Aorta (tissue), 5 donors: ENCODE measurements at regions not wholly inside any gene's neighbourhood (a gene's known extent, or its start where the extent isn't known, plus 50 kb on each side); places are given as distances from the start of the nearest gene placed in this dataset.
"Not testable (repeated sequence)": the region's sequence is repeated elsewhere in the genome, so short reads cannot be mapped to it uniquely, and the experiment has no call there.

Experiments
- ATAC-seq: fragments of 200-7000 bp; cut with Tn5 transposase; one replicate; pipeline ENCODE4 v1.9.1; 2022; ENCODE audit warnings: moderate library complexity; ENCODE audit not compliant: low FRiP score
- DNase-seq, 2 donors: peaks; one replicate each; pipeline ENCODE4 v3.0.0-alpha.2; 2020
- H3K27ac ChIP-seq, 2 donors: one replicate each; pipeline ENCODE4 v1.5.1; 2013; ENCODE audit warnings: low read length in 2 of 2, mild to moderate bottlenecking in 2 of 2, moderate library complexity in 2 of 2, control low read depth in 1 of 2, inconsistent platforms in 1 of 2, low read depth in 1 of 2
- H3K27me3 ChIP-seq, 2 donors: one replicate each; pipeline ENCODE4 v1.6.1; 2013; ENCODE audit warnings: control low read depth in 1 of 2, low read length in 1 of 2, mild to moderate bottlenecking in 1 of 2, moderate library complexity in 1 of 2; ENCODE audit not compliant: insufficient read depth in 2 of 2, control insufficient read depth in 1 of 2
- H3K36me3 ChIP-seq, 2 donors: one replicate each; pipeline ENCODE4 v1.6.1; 2013; ENCODE audit warnings: control low read depth in 1 of 2, low read length in 1 of 2, mild to moderate bottlenecking in 1 of 2; ENCODE audit not compliant: insufficient read depth in 2 of 2, control insufficient read depth in 1 of 2
- H3K4me1 ChIP-seq, 2 donors: one replicate each; pipeline ENCODE4 v1.6.1; 2013; ENCODE audit warnings: low read length in 2 of 2, control low read depth in 1 of 2, mild to moderate bottlenecking in 1 of 2, moderate library complexity in 1 of 2; ENCODE audit not compliant: insufficient read depth in 2 of 2, control insufficient read depth in 1 of 2
- H3K4me3 ChIP-seq, 2 donors: one replicate each; pipeline ENCODE4 v1.5.1; 2013; ENCODE audit warnings: low read length in 2 of 2, control low read depth in 1 of 2, mild to moderate bottlenecking in 1 of 2
- H3K9me3 ChIP-seq: one replicate; pipeline ENCODE4 v1.6.1; 2013; ENCODE audit warnings: mild to moderate bottlenecking, low read length; ENCODE audit not compliant: control insufficient read depth
- WGBS, 2 donors: extraction: QIAGEN DNeasy Blood & Tissue Kit; methylation state at CpG; one replicate each; pipeline ENCODE4 v1.1.7; 2013; 5-methylcytosine and 5-hydroxymethylcytosine counted together
- intact Hi-C, 2 donors: fragments of 100-400 bp; cut with DNase I; formaldehyde crosslinking; loops; one replicate each; pipeline versions ENCODE4 v1.14.2 to v1.15.0; 2022
- donor health status: healthy with polysubstance abuse.
- donor health status: Bipolar disorder and iron deficiency.
- donor health status: DM: no; HTN: no; CAD: no.
- donor health status: DM: no; HTN: no; CAD: no.
- donor health status: DM: yes; HTN: yes; CAD: no.

GRCh38 chr3:190964931-190965330, 102.4 kb upstream of the GMNC start:
- intact Hi-C loops, H3K27me3 ChIP-seq, H3K27ac ChIP-seq, H3K36me3 ChIP-seq, H3K4me3 ChIP-seq, ATAC-seq, DNase-seq, H3K9me3 ChIP-seq, H3K4me1 ChIP-seq: not testable (repeated sequence)
- WGBS, 2 donors, result 53 to 80% methylated on average over 18 to 20 of the region's 20 CpGs

GRCh38 chr3:190959077-190959476, 96.6 kb upstream of the GMNC start:
- no peaks in the 10 kb centered on the region for H3K36me3 ChIP-seq
- 44 to 55% methylated on average over 1 of the region's 1 CpG for WGBS, 2 donors
- no peak overlapping the region for H3K27ac ChIP-seq
- ATAC-seq (no peak), DNase-seq (no peak)
- H3K27me3 ChIP-seq, result no peaks in the 10 kb centered on the region
- intact Hi-C loops, result no loop called here
- H3K9me3 ChIP-seq, result peaks cover 1% of the 10 kb centered on the region
- H3K4me1 ChIP-seq, result no peaks in the 10 kb centered on the region
- no peak overlapping the region for H3K4me3 ChIP-seq

GRCh38 chr3:190941694-190942260, 79.3 kb upstream of the GMNC start:
- Histone ChIP-seq H3K27ac (no peak overlapping the region), H3K36me3 (no peaks in the 10 kb centered on the region), H3K4me3 (no peak overlapping the region), H3K4me1 (no peaks in the 10 kb centered on the region), H3K9me3 (peaks cover 2% of the 10 kb centered on the region), H3K27me3 (no peaks in the 10 kb centered on the region)
- intact Hi-C loops, result no loop called here
- no peak for DNase-seq
- ATAC-seq, result no peak
- WGBS, 2 donors, result 21 to 22% methylated on average over 5 of the region's 5 CpGs

GRCh38 chr3:190934616-190935015, 72.1 kb upstream of the GMNC start:
- ATAC-seq, intact Hi-C loops, H3K27ac ChIP-seq, H3K36me3 ChIP-seq, H3K4me1 ChIP-seq, DNase-seq, H3K27me3 ChIP-seq, H3K4me3 ChIP-seq, H3K9me3 ChIP-seq: not testable (repeated sequence)
- WGBS, 2 donors, result 52 to 54% methylated on average over 9 of the region's 9 CpGs

- 82 to 87% methylated on average over 3 of the region's 3 CpGs for WGBS, 2 donors
- H3K27me3 ChIP-seq, result no peaks in the 10 kb centered on the region
- no peak overlapping the region for H3K4me3 ChIP-seq
- H3K9me3 ChIP-seq, result peaks cover 3% of the 10 kb centered on the region
- no peaks in the 10 kb centered on the region for H3K4me1 ChIP-seq
- no peaks in the 10 kb centered on the region for H3K36me3 ChIP-seq
- no peak overlapping the region for H3K27ac ChIP-seq
- ATAC-seq (no peak), DNase-seq (no peak)
- intact Hi-C loops, result no loop called here
Measured at GRCh38 chr3:190926619-190927018, 64.1 kb upstream of the GMNC start.

- Histone ChIP-seq H3K4me1 (no peaks in the 10 kb centered on the region), H3K36me3 (no peaks in the 10 kb centered on the region), H3K27me3 (no peaks in the 10 kb centered on the region), H3K4me3 (no peak overlapping the region), H3K27ac (no peak overlapping the region), H3K9me3 (no peaks in the 10 kb centered on the region)
- WGBS, 2 donors, result 20 to 41% methylated on average over 5 of the region's 5 CpGs
- intact Hi-C loops, result no loop called here
- no peak for ATAC-seq
- no peak for DNase-seq
Measured at GRCh38 chr3:190912736-190913135, 50.2 kb upstream of the GMNC start.
